T-helper 22 cell (primary cell): ENCODE measurements at regions not wholly inside any gene's neighbourhood (a gene's known extent, or its start where the extent isn't known, plus 50 kb on each side); places are given as distances from the start of the nearest gene placed in this dataset.
"Not testable (repeated sequence)": the region's sequence is repeated elsewhere in the genome, so short reads cannot be mapped to it uniquely, and the experiment has no call there.

ENCODE experiments used
- DNase-seq: peaks from one replicate; pipeline ENCODE4 v3.0.0-alpha.2; 2020; ENCODE audit warnings: low read depth

- DNase-seq, result no peak
Observed at GRCh38 chr1:194684636-194685035, 1498.2 kb upstream of the B3GALT2 start.

- no peak for DNase-seq
Observed at GRCh38 chr1:194658090-194658439, 1471.7 kb upstream of the B3GALT2 start.

GRCh38 chr1:194654956-194655355 lies 1468.5 kb upstream of the B3GALT2 start:
- DNase-seq, result no peak

GRCh38 chr1:194653385-194653784 lies 1467.0 kb upstream of the B3GALT2 start:
- DNase-seq, result no peak

DNA sequence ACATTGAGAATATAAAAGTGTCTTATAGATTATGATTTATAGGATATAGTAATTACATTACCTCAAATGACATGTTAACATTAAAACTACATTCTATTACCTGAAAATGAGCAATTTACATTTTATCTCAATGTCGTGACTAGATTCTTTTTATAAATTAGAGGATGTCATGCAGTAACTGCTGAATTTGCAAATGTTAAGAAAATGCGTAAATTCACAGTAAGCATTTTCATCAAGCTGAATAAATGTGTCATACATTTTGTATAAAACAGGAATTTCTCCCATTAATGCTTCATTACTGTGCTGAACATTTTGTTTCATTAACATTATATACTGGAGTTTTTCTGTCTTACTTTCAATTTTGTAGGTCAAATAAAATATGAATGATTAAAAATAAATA lies 1460.7 kb upstream of the B3GALT2 start:
- DNase-seq, result no peak

DNA sequence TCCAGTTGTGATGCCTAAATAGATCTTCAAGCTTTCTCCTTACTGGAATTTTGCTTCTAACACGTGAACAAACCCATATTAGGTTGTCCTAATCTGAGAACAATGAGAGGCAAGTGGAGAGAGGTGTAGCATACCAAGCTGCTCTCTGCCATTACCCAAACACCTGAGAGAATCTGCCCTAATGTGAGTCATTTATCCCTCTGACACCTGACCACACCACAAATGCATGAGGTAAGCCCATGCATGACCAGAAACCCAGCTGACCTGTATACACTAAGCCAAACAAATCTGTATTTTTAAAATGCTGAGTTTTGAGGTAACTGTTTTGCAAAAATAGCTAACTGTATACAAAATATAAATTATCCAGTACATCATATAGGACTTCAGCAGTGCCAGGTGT lies 1458.1 kb upstream of the B3GALT2 start:
- DNase-seq, result no peak

GRCh38 chr1:194640322-194640721 lies 1453.9 kb upstream of the B3GALT2 start:
- DNase-seq, result no peak

GRCh38 chr1:194629011-194629410 lies 1442.6 kb upstream of the B3GALT2 start:
- no peak for DNase-seq

DNA sequence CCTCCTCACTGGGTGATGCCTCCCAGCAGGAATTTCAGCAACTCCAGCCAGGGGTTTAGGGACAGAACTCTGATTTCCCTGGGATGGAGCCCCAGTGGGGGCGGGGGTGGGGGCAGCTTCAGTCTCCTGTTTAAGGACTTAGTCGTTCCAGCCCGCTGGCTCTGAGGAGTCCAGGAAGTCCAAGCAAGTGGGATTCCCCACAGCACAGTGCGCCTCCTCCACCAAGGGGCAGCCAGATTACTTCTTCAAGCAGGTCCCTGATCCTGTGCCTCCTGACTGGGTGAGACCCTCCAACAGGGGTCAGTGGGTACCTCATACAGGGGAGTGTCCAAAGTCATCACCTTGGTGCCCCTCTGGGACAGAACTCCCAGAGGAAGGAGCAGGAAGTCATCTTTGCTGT lies 1438.4 kb upstream of the B3GALT2 start:
- no peak for DNase-seq

DNA sequence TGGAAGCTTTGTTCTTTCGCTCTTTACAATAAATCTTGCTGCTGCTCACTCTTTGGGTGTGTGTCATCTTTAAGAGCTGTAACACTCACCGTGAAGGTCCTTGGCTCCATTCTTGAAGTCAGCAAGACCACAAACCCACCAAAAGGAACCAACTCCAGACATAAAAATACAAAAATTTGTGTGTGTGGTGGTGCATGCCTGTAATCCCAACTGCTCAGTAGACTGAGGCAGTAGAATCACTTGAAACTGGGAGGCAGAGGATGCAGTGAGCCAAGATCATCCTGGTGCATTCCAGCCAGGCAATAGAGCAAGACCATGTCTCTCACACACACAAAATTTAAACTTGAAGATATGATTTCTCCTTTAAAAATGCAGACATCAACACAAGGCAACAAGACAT lies 1431.7 kb upstream of the B3GALT2 start:
- DNase-seq, result no peak

DNA sequence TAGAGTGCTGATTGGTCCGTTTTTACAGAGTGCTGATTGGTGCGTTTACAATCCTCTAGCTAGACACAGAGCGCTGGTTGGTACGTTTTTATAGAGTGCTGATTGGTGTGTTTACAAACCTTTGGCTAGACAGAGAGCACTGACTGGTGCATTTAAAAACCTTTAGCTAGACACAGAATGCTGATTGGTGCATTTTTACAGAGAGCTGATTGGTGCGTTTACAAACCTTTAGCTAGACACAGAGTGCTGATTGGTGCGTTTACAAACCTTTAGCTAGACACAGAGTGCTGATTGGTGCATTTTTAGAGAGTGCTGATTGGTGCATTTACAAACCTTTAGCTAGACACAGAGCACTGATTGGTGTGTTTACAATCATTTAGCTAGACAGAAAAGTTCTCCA lies 1430.9 kb upstream of the B3GALT2 start:
- not testable (repeated sequence) for DNase-seq

GRCh38 chr1:194616835-194617234 lies 1430.4 kb upstream of the B3GALT2 start:
- DNase-seq, result no peak

DNA sequence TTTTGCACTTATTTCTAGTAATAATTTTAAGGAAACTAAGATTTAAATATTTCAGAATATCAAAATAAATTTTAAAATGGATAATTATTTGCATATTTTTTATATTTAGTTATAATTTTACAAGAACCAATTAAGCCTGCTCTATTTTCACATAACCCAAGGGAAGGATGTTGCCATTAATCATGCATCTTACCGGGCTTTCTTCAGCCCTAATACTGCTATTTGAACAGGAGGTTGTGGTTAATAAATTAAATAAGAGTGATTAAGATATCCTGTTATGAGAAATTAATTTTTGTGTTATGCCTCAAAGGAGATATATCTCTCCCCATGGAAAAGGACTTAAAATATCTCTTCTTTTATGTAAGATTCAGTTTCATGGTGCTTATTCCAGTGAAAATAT lies 1415.8 kb upstream of the B3GALT2 start:
- no peak for DNase-seq

DNA sequence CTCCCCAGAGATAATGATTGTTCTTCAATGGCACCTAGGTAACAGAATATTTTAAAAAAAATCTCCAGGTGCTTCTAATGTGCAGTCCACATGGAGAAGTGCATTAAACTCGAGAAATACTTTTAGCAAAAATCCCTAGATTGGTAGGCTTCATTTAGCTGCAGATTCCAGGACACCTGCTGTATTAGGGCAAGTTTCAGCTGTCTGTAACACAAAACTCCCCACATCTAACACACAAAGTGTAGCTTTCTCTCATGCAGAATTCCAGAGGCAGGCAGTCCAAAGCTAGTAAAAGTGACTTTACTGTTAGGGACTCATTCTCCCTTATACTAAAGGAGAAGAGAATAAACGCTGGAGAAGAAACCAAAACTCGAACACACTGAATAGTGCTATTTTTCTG lies 1414.3 kb upstream of the B3GALT2 start:
- DNase-seq, result no peak

DNA sequence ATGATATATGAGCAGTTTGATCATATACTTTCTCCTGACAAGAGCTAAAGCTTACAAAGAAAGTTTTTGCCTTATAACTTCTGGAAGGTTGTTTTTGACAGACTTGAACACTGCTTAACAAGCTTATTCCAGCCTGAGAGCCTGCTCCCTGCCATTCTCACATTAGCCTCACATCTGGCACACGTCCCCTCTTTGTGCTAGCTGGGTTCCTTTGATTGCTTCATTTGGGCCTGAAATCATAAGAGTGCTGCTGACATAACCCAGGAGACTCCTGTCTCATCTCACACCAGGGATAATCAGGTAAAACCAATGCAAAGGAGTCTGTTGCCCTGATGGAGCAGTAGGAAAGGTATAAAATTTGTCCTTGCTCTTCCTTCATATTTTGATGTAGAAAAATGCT lies 1411.7 kb upstream of the B3GALT2 start:
- no peak for DNase-seq

- no peak for DNase-seq
Observed at GRCh38 chr1:194586302-194586701, 1399.9 kb upstream of the B3GALT2 start.

- DNase-seq, result no peak
Observed at GRCh38 chr1:194584052-194584451, 1397.6 kb upstream of the B3GALT2 start.

- no peak for DNase-seq
Observed at GRCh38 chr1:194570476-194570875, 1384.1 kb upstream of the B3GALT2 start.

- DNase-seq, result no peak
Observed at GRCh38 chr1:194568610-194569009, 1382.2 kb upstream of the B3GALT2 start.

- DNase-seq, result no peak
Observed at GRCh38 chr1:194548071-194548470, 1361.7 kb upstream of the B3GALT2 start.

DNA sequence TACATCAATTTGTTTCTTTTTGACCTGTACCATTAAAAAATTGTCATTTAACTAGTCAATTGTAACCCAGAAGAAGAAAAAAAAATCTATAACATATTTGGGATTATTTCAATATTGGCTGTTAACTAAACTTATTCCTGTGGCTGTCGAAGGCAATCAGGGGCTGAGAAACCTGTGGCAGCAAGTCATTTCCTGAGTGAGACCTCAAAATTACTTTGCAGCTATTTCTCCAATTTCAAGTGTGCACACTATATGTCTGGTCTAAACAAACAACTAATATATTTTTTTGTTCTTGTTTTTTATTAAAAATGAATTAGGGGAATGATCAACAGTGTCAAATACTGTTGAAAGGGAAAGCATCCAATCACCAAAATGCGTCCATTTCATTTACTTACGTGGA lies 1357.6 kb upstream of the B3GALT2 start:
- DNase-seq, result no peak

DNA sequence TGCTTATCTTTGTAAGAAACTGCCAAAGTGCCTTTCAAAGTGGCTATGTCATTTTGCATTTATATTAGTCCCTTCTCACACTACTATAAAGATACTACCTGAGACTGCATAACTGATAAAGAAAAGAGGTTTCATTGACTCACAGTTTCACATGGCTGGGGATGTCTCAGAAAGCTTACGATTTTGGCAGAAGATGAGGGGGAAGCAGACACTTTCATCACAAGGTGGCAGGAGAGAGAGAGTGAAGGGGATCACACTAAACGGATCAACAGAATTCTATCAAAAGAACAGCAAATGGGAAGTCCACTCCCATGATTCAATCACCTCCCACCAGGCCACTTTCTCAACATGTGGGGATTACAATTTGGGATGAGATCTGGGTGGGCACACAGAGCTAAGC lies 1352.0 kb upstream of the B3GALT2 start:
- no peak for DNase-seq

GRCh38 chr1:194537521-194537920 lies 1351.1 kb upstream of the B3GALT2 start:
- DNase-seq, result no peak

GRCh38 chr1:194535369-194535768 lies 1349.0 kb upstream of the B3GALT2 start:
- no peak for DNase-seq

DNA sequence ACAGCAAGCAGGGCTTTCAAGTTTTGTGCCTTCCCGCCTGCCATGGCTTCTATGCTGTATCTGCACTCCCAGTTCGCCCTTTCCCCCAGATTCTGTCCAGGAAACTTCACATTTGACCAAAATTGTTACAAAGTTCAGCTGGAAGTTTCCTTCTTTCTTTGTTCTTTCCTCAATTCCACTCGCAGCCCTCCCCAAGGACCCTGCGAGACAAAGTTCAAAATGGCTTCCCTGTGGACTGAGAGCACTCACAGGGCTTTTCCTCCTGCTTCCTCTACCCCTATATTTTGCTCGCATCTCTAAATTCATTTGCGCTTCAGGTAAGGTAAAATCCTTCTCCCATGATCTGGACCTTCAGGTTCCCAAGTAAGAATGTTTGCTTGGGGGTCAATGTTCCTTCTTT lies 1348.4 kb upstream of the B3GALT2 start:
- no peak for DNase-seq
